ENCODE measurements at regions not wholly inside any gene's neighbourhood (a gene's known extent, or its start where the extent isn't known, plus 50 kb on each side); places are given as distances from the start of the nearest gene placed in this dataset.
A peak's percentile ranks its signal among the peaks of the same experiment; 100 is the strongest.

- Histone ChIP-seq H3K27me3 (ENCODE audit: low read length) (no peaks in the 10 kb centered on the region), H4K20me1 (ENCODE audit: low read length) (no peaks in the 10 kb centered on the region), H3K9me3 (ENCODE audit: low read length) (no peaks in the 10 kb centered on the region), H3F3A (ENCODE audit: low read length, unreplicated experiment) (no peaks in the 10 kb centered on the region), H3K9ac (ENCODE audit: low read length) (no peak overlapping the region), H3K36me3 (ENCODE audit: low read depth, low read length) (no peaks in the 10 kb centered on the region), H3K27ac (ENCODE audit: low read length) (no peak overlapping the region), H3K4me1 (ENCODE audit: insufficient read depth, low read length) (peaks cover 17% of the 10 kb centered on the region), H3K9me2 (replicated peaks; ENCODE audit: low read length) (no peaks in the 10 kb centered on the region), H3K4me3 (ENCODE audit: low read length) (no peak overlapping the region), H3K79me2 (ENCODE audit: low read length) (no peaks in the 10 kb centered on the region), H3K4me2 (ENCODE audit: low read length) (no peak overlapping the region), H2AFZ (ENCODE audit: low read length) (no peak overlapping the region)
- POLR2A ChIA-PET (ENCODE audit: unreplicated experiment), result no interaction called here
- BruUV-seq (replicated peaks), result no TSS peak
- DNase-seq (no peak), ATAC-seq (no peak)
- intact Hi-C loops (cut with micrococcal nuclease), result no loop called here
- CTCF ChIA-PET, result no interaction called here
- TF ChIP-seq CTCF (conservative IDR thresholded peaks at IDR 0.05; ENCODE audit: low read depth, low read length), result no peak
- TF ChIP-seq EZH2 (IDR thresholded peaks at IDR 0.05; ENCODE audit: low read length, unreplicated experiment), result no peak
- no peak for TF ChIP-seq EZH2phosphoT487 (IDR thresholded peaks at IDR 0.05; ENCODE audit: borderline replicate concordance, low read length)
These were observed 119.3 kb downstream of the SIK1 start for GRCh38 chr21:43307677-43308070.

GRCh38 chr21:43306911-43307676 is 119.8 kb downstream of the SIK1 start:
- H3K36me3 ChIP-seq (ENCODE audit: low read depth, low read length), result no peaks in the 10 kb centered on the region
- H3K9me3 ChIP-seq (ENCODE audit: low read length), result no peaks in the 10 kb centered on the region
- no TSS peak for BruUV-seq (replicated peaks)
- CTCF ChIA-PET, result no interaction called here
- no peak overlapping the region for H3K27ac ChIP-seq (ENCODE audit: low read length)
- no peak overlapping the region for H3K9ac ChIP-seq (ENCODE audit: low read length)
- no peaks in the 10 kb centered on the region for H3K9me2 ChIP-seq (replicated peaks; ENCODE audit: low read length)
- H3K4me1 ChIP-seq (ENCODE audit: insufficient read depth, low read length), result peaks cover 17% of the 10 kb centered on the region
- peak overlapping the region; percentile 23; the same call in 1 of the 2 replicates for H3K4me2 ChIP-seq (ENCODE audit: low read length)
- TF ChIP-seq EZH2phosphoT487 (IDR thresholded peaks at IDR 0.05; ENCODE audit: borderline replicate concordance, low read length), result no peak
- TF ChIP-seq CTCF (conservative IDR thresholded peaks at IDR 0.05; ENCODE audit: low read depth, low read length), result no peak
- TF ChIP-seq EZH2 (IDR thresholded peaks at IDR 0.05; ENCODE audit: low read length, unreplicated experiment), result no peak
- no peaks in the 10 kb centered on the region for H3K79me2 ChIP-seq (ENCODE audit: low read length)
- no peaks in the 10 kb centered on the region for H4K20me1 ChIP-seq (ENCODE audit: low read length)
- peak; percentile 65 for DNase-seq
- peak; percentile 95 for ATAC-seq
- no peak overlapping the region for H3K4me3 ChIP-seq (ENCODE audit: low read length)
- intact Hi-C loops (cut with micrococcal nuclease), result no loop called here
- H2AFZ ChIP-seq (ENCODE audit: low read length), result peak overlapping the region; percentile 22; the same call in 1 of the 2 replicates
- POLR2A ChIA-PET (ENCODE audit: unreplicated experiment), result no interaction called here
- no peaks in the 10 kb centered on the region for H3F3A ChIP-seq (ENCODE audit: low read length, unreplicated experiment)
- no peaks in the 10 kb centered on the region for H3K27me3 ChIP-seq (ENCODE audit: low read length)

- no peak overlapping the region for H3K4me3 ChIP-seq (ENCODE audit: low read length)
- ATAC-seq, result no peak
- ChIA-PET CTCF (no interaction called here), POLR2A (ENCODE audit: unreplicated experiment) (no interaction called here)
- no peak overlapping the region for H3K4me2 ChIP-seq (ENCODE audit: low read length)
- no peaks in the 10 kb centered on the region for H3K9me2 ChIP-seq (replicated peaks; ENCODE audit: low read length)
- DNase-seq, result no peak
- intact Hi-C loops (cut with micrococcal nuclease), result no loop called here
- no peaks in the 10 kb centered on the region for H4K20me1 ChIP-seq (ENCODE audit: low read length)
- H3K79me2 ChIP-seq (ENCODE audit: low read length), result no peaks in the 10 kb centered on the region
- H3K36me3 ChIP-seq (ENCODE audit: low read depth, low read length), result no peaks in the 10 kb centered on the region
- TF ChIP-seq EZH2 (IDR thresholded peaks at IDR 0.05; ENCODE audit: low read length, unreplicated experiment) (no peak), EZH2phosphoT487 (IDR thresholded peaks at IDR 0.05; ENCODE audit: borderline replicate concordance, low read length) (no peak), CTCF (conservative IDR thresholded peaks at IDR 0.05; ENCODE audit: low read depth, low read length) (no peak)
- H3K4me1 ChIP-seq (ENCODE audit: insufficient read depth, low read length), result peaks cover 17% of the 10 kb centered on the region
- H3K9me3 ChIP-seq (ENCODE audit: low read length), result no peaks in the 10 kb centered on the region
- no TSS peak for BruUV-seq (replicated peaks)
- H2AFZ ChIP-seq (ENCODE audit: low read length), result no peak overlapping the region
- H3K9ac ChIP-seq (ENCODE audit: low read length), result no peak overlapping the region
- H3K27me3 ChIP-seq (ENCODE audit: low read length), result no peaks in the 10 kb centered on the region
- no peak overlapping the region for H3K27ac ChIP-seq (ENCODE audit: low read length)
- H3F3A ChIP-seq (ENCODE audit: low read length, unreplicated experiment), result no peaks in the 10 kb centered on the region
These were observed 120.5 kb downstream of the SIK1 start for GRCh38 chr21:43306391-43306790.
